WERI-Rb-1 (cell line): ENCODE measurements at regions not wholly inside any gene's neighbourhood (a gene's known extent, or its start where the extent isn't known, plus 50 kb on each side); places are given as distances from the start of the nearest gene placed in this dataset.

ENCODE experiments used
- DNase-seq: peaks from one replicate; pipeline ENCODE4 v3.0.0-alpha.2; 2020
- H3K27ac ChIP-seq: fragments of 250-450 bp; sonication (Bioruptor Pico); 2 replicates; pipeline ENCODE4 v1.5.1; 2020; ENCODE audit warnings: mild to moderate bottlenecking, moderate library complexity
- H3K27me3 ChIP-seq: fragments of 250-450 bp; sonication (Bioruptor Pico); 2 replicates; pipeline ENCODE4 v1.5.1; 2021; ENCODE audit warnings: mild to moderate bottlenecking, low read depth, moderate library complexity; ENCODE audit not compliant: insufficient read depth, severe bottlenecking
- H3K36me3 ChIP-seq: fragments of 250-450 bp; sonication (Bioruptor Pico); 2 replicates; pipeline ENCODE4 v1.5.1; 2020; ENCODE audit warnings: mild to moderate bottlenecking, moderate library complexity
- H3K4me3 ChIP-seq: 2 replicates; pipeline ENCODE4 v1.5.1; 2011; ENCODE audit warnings: low read depth, mild to moderate bottlenecking, control low read depth, low read length
- H3K9me3 ChIP-seq: fragments of 250-450 bp; sonication (Bioruptor Pico); 2 replicates; pipeline ENCODE4 v1.5.1; 2021; ENCODE audit warnings: mild to moderate bottlenecking, moderate library complexity; ENCODE audit not compliant: severe bottlenecking
- CTCF ChIP-seq: IDR thresholded peaks from 2 replicates; pipeline ENCODE4 v1.5.1; 2011; ENCODE audit warnings: low read depth, mild to moderate bottlenecking, control low read depth, inconsistent platforms, low read length

GRCh38 chr2:207423886-207424285, 105.9 kb upstream of the CREB1 start:
- Histone ChIP-seq H3K36me3 (no peaks in the 10 kb centered on the region), H3K27ac (no peak overlapping the region), H3K4me3 (no peak overlapping the region), H3K9me3 (no peaks in the 10 kb centered on the region), H3K27me3 (no peaks in the 10 kb centered on the region)
- TF ChIP-seq CTCF, result no peak
- no peak for DNase-seq

GRCh38 chr2:207427986-207428385, 101.8 kb upstream of the CREB1 start:
- TF ChIP-seq CTCF, result no peak
- no peak for DNase-seq

GRCh38 chr2:207428573-207428972, 101.2 kb upstream of the CREB1 start:
- H3K9me3 ChIP-seq, result no peaks in the 10 kb centered on the region
- TF ChIP-seq CTCF, result no peak
- H3K36me3 ChIP-seq, result no peaks in the 10 kb centered on the region
- DNase-seq, result no peak
- H3K27me3 ChIP-seq, result no peaks in the 10 kb centered on the region
- no peak overlapping the region for H3K4me3 ChIP-seq
- H3K27ac ChIP-seq, result no peak overlapping the region

More at GRCh38 chr2:207427986-207428385, 101.8 kb upstream of the CREB1 start:
- no peak overlapping the region for H3K27ac ChIP-seq
- no peaks in the 10 kb centered on the region for H3K27me3 ChIP-seq
- no peaks in the 10 kb centered on the region for H3K36me3 ChIP-seq
- H3K4me3 ChIP-seq, result no peak overlapping the region
- no peaks in the 10 kb centered on the region for H3K9me3 ChIP-seq

- H3K4me3 ChIP-seq, result no peak overlapping the region
- no peaks in the 10 kb centered on the region for H3K9me3 ChIP-seq
- no peak for TF ChIP-seq CTCF
- H3K36me3 ChIP-seq, result no peaks in the 10 kb centered on the region
- H3K27ac ChIP-seq, result no peak overlapping the region
- no peaks in the 10 kb centered on the region for H3K27me3 ChIP-seq
- DNase-seq, result no peak
Measured at GRCh38 chr2:207432453-207432852, 97.3 kb upstream of the CREB1 start.

- DNase-seq, result no peak
- H3K27ac ChIP-seq, result no peak overlapping the region
- TF ChIP-seq CTCF, result no peak
- H3K27me3 ChIP-seq, result no peaks in the 10 kb centered on the region
- H3K9me3 ChIP-seq, result no peaks in the 10 kb centered on the region
- no peak overlapping the region for H3K4me3 ChIP-seq
- H3K36me3 ChIP-seq, result no peaks in the 10 kb centered on the region
Measured at GRCh38 chr2:207434306-207434705, 95.5 kb upstream of the CREB1 start.

- DNase-seq, result no peak
Measured at GRCh38 chr2:207434899-207435465, 94.8 kb upstream of the CREB1 start.

More at GRCh38 chr2:207434899-207435465, 94.8 kb upstream of the CREB1 start:
- Histone ChIP-seq H3K4me3 (no peak overlapping the region), H3K27me3 (no peaks in the 10 kb centered on the region), H3K9me3 (no peaks in the 10 kb centered on the region), H3K36me3 (no peaks in the 10 kb centered on the region), H3K27ac (no peak overlapping the region)
- no peak for TF ChIP-seq CTCF
